NT2/D1 (cell line): ENCODE measurements at regions not wholly inside any gene's neighbourhood (a gene's known extent, or its start where the extent isn't known, plus 50 kb on each side); places are given as distances from the start of the nearest gene placed in this dataset.

ENCODE experiments used
- SUZ12 ChIP-seq: IDR thresholded peaks from 2 replicates; pipeline ENCODE4 v1.6.1; 2011; ENCODE audit not compliant: insufficient read length, insufficient read depth; ENCODE audit errors: extremely low read depth
- YY1 ChIP-seq: IDR thresholded peaks from 2 replicates; pipeline ENCODE4 v1.6.1; 2011; ENCODE audit not compliant: insufficient read length, insufficient read depth
- ZNF274 ChIP-seq: IDR thresholded peaks from 2 replicates; pipeline ENCODE4 v1.6.1; 2011; ENCODE audit warnings: mild to moderate bottlenecking, low read depth, low read length

DNA sequence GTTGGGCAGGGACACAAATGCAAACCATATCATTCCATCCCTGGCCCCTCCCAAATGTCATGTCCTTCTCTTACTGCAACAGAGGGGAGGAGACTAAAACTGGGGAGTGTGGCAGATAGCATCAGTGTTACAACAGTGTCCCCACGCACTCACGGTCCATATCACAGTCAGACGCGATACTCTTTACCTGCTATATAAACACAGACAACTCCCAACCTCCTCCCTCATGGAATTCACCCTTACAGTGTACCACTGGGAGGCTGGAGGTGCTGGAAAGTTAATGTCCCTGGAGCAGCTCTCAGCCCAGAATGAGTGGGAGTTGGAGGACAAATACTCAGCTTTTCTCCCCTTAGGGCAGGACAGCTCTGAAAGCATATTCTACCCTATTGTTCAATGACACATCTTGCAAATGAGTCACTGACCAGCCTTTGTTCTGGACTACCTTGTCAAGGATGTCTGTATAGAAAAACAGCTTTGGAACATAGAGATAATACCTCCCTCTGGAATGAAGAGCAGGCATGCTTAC, 445.9 kb downstream of the SETD4 start:
- TF ChIP-seq ZNF274 (no peak), YY1 (no peak), SUZ12 (no peak)
